SK-N-SH treated with all-trans-retinoic acid at 6 μM for 48 hours (cell line): ENCODE measurements at regions not wholly inside any gene's neighbourhood (a gene's known extent, or its start where the extent isn't known, plus 50 kb on each side); places are given as distances from the start of the nearest gene placed in this dataset.

Experiments
- ATAC-seq: fragments of 200-7000 bp; cut with Tn5 transposase; 3 replicates; pipeline ENCODE4 v1.9.1; 2020; ENCODE audit warnings: mild to moderate bottlenecking, moderate library complexity
- ARNTL ChIP-seq: fragments of 450-650 bp; formaldehyde crosslinking; IDR thresholded peaks from 2 replicates; pipeline ENCODE4 v1.5.0; 2020; ENCODE audit warnings: low read depth, mild to moderate bottlenecking, moderate library complexity, borderline replicate concordance
- BACH2 ChIP-seq: fragments of 250-450 bp; sonication (Bioruptor Pico); IDR thresholded peaks from 2 replicates; pipeline ENCODE4 v1.9.0; 2021; ENCODE audit warnings: mild to moderate bottlenecking, borderline replicate concordance
- CSDC2 ChIP-seq: fragments of 250-450 bp; sonication (Bioruptor Pico); IDR thresholded peaks from 2 replicates; pipeline ENCODE4 v1.5.0; 2020; ENCODE audit warnings: mild to moderate bottlenecking, moderate library complexity
- CSRNP3 ChIP-seq: fragments of 250-450 bp; sonication (Bioruptor Pico); IDR thresholded peaks from 2 replicates; pipeline ENCODE4 v1.5.1; 2021; ENCODE audit warnings: mild to moderate bottlenecking, moderate library complexity
- ESRRG ChIP-seq: fragments of 250-450 bp; sonication (Bioruptor Pico); IDR thresholded peaks from 2 replicates; pipeline ENCODE4 v1.6.1; 2021; ENCODE audit warnings: mild to moderate bottlenecking
- GLIS3 ChIP-seq: fragments of 250-450 bp; sonication (Bioruptor Pico); IDR thresholded peaks from 2 replicates; pipeline ENCODE4 v1.5.0; 2020; ENCODE audit warnings: mild to moderate bottlenecking, moderate library complexity
- ISL1 ChIP-seq: fragments of 250-450 bp; sonication (Bioruptor Pico); IDR thresholded peaks from 2 replicates; pipeline ENCODE4 v2.1.2; 2022; ENCODE audit warnings: mild to moderate bottlenecking, moderate library complexity
- OSR1 ChIP-seq: fragments of 250-450 bp; sonication (Bioruptor Pico); IDR thresholded peaks from 2 replicates; pipeline ENCODE4 v1.8.0; 2022; ENCODE audit warnings: moderate library complexity, mild to moderate bottlenecking, inconsistent platforms
- POU6F1 ChIP-seq: fragments of 250-450 bp; sonication (Bioruptor Pico); IDR thresholded peaks from 2 replicates; pipeline ENCODE4 v1.8.0; 2021; ENCODE audit warnings: low read depth, mild to moderate bottlenecking, moderate library complexity, borderline replicate concordance
- PPARA ChIP-seq: fragments of 250-450 bp; sonication (Bioruptor Pico); IDR thresholded peaks from 2 replicates; pipeline ENCODE4 v1.5.0; 2020; ENCODE audit warnings: mild to moderate bottlenecking, borderline replicate concordance
- RARB ChIP-seq: fragments of 250-450 bp; sonication (Bioruptor Pico); IDR thresholded peaks from 2 replicates; pipeline ENCODE4 v1.8.0; 2021; ENCODE audit warnings: mild to moderate bottlenecking, moderate library complexity
- SNAI2 ChIP-seq: fragments of 250-450 bp; sonication (Bioruptor Pico); IDR thresholded peaks from 2 replicates; pipeline ENCODE4 v1.5.0; 2020; ENCODE audit warnings: mild to moderate bottlenecking, moderate library complexity
- TCF4 ChIP-seq: fragments of 250-450 bp; sonication (Bioruptor Pico); IDR thresholded peaks from 2 replicates; pipeline ENCODE4 v1.8.0; 2021; ENCODE audit warnings: mild to moderate bottlenecking, moderate library complexity, borderline replicate concordance
- ZC3H10 ChIP-seq: fragments of 250-450 bp; sonication (Bioruptor Pico); IDR thresholded peaks from 2 replicates; pipeline ENCODE4 v1.5.1; 2021; ENCODE audit warnings: mild to moderate bottlenecking, moderate library complexity
- ZFP3 ChIP-seq: fragments of 250-450 bp; sonication (Bioruptor Pico); IDR thresholded peaks from 2 replicates; pipeline ENCODE4 v1.5.0; 2020; ENCODE audit warnings: mild to moderate bottlenecking, moderate library complexity
- ZNF565 ChIP-seq: fragments of 450-650 bp; formaldehyde crosslinking; conservative IDR thresholded peaks from 2 replicates; pipeline ENCODE4 v1.5.0; 2020; ENCODE audit warnings: low read depth, mild to moderate bottlenecking, moderate library complexity
- ZNF8 ChIP-seq: fragments of 450-650 bp; formaldehyde crosslinking; IDR thresholded peaks from 2 replicates; pipeline ENCODE4 v1.5.0; 2020; ENCODE audit warnings: mild to moderate bottlenecking, moderate library complexity
- TF ChIP-seq, protein P1 (sequence below): fragments of 250-450 bp; sonication (Bioruptor Pico); IDR thresholded peaks from 2 replicates; pipeline ENCODE4 v1.5.1; 2020; ENCODE audit warnings: low read depth, mild to moderate bottlenecking, moderate library complexity
- TF ChIP-seq, protein P2 (sequence below): fragments of 250-450 bp; sonication (Bioruptor Pico); IDR thresholded peaks from 2 replicates; pipeline ENCODE4 v1.8.0; 2020; ENCODE audit warnings: mild to moderate bottlenecking, moderate library complexity, borderline replicate concordance
- TF ChIP-seq, protein P3 (sequence below): fragments of 250-450 bp; sonication (Bioruptor Pico); IDR thresholded peaks from 2 replicates; pipeline ENCODE4 v1.5.0; 2020; ENCODE audit warnings: mild to moderate bottlenecking, moderate library complexity

DNA sequence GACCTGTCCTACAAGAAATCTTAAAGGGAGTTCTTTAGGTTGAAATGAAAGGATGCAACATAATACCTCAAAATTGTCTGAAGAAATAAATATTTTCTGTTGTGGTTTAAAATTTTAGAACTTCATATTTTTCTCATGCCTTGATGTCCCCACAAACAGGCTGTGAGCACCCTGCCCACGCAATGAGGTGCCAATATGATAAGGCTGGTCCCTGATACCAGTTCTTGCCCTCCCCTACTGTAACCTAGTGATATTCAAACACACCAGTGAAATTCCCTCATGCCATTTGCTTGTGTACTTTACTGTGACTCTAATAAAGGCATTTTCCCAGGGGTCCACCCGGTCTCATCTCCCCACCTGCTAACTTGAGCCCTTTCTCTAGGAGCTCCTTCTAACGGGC lies 67.3 kb upstream of the SIRPG start (continued):
- TF ChIP-seq, protein P1, sequence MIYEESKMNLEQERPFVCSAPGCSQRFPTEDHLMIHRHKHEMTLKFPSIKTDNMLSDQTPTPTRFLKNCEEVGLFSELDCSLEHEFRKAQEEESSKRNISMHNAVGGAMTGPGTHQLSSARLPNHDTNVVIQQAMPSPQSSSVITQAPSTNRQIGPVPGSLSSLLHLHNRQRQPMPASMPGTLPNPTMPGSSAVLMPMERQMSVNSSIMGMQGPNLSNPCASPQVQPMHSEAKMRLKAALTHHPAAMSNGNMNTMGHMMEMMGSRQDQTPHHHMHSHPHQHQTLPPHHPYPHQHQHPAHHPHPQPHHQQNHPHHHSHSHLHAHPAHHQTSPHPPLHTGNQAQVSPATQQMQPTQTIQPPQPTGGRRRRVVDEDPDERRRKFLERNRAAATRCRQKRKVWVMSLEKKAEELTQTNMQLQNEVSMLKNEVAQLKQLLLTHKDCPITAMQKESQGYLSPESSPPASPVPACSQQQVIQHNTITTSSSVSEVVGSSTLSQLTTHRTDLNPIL = no peak
- TF ChIP-seq, protein P2, sequence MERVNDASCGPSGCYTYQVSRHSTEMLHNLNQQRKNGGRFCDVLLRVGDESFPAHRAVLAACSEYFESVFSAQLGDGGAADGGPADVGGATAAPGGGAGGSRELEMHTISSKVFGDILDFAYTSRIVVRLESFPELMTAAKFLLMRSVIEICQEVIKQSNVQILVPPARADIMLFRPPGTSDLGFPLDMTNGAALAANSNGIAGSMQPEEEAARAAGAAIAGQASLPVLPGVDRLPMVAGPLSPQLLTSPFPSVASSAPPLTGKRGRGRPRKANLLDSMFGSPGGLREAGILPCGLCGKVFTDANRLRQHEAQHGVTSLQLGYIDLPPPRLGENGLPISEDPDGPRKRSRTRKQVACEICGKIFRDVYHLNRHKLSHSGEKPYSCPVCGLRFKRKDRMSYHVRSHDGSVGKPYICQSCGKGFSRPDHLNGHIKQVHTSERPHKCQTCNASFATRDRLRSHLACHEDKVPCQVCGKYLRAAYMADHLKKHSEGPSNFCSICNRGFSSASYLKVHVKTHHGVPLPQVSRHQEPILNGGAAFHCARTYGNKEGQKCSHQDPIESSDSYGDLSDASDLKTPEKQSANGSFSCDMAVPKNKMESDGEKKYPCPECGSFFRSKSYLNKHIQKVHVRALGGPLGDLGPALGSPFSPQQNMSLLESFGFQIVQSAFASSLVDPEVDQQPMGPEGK (CRISPR knock-in tag) = no peak
- no peak for TF ChIP-seq ISL1 (CRISPR knock-in tag)
- TF ChIP-seq BACH2 = no peak
- TF ChIP-seq ZFP3 (CRISPR knock-in tag) = no peak
- no peak for TF ChIP-seq ARNTL
- no peak for TF ChIP-seq OSR1 (CRISPR knock-in tag)
- TF ChIP-seq TCF4 (CRISPR knock-in tag) = no peak
- no peak for TF ChIP-seq ZNF8
- TF ChIP-seq CSDC2 (CRISPR knock-in tag) = no peak
- no peak for TF ChIP-seq ZC3H10

DNA sequence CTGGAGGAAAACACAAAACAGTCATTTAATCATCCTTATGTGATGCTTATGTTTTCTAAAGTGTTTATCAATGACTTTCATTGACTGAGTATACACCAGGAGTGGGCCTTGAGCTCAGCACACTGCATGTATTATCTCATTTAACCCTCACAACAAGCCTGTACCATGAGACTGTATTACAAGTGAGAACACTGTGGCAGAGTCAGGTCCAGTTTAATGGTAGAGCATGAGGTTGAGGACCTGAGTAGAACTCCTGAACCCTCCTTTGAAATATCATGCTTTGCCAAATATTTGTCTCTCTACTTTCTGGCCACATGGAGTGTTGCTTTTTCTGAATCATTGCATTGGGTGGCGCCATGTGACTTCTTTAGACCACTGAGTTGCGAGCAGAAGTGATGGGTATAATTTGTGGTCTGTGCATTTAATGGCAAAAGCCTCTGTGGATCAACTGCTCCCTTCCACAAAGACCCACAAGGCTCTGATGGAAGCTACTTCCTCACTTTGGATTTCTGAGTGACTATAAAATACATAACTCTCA lies 65.0 kb upstream of the SIRPG start:
- TF ChIP-seq ZNF565 (CRISPR knock-in tag) (no peak), PPARA (no peak), ZFP3 (CRISPR knock-in tag) (no peak), BACH2 (no peak), ESRRG (CRISPR knock-in tag) (no peak), RARB (no peak), ISL1 (CRISPR knock-in tag) (no peak), ZC3H10 (no peak), CSRNP3 (no peak)
- TF ChIP-seq, protein P1 = no peak
- TF ChIP-seq, protein P3, sequence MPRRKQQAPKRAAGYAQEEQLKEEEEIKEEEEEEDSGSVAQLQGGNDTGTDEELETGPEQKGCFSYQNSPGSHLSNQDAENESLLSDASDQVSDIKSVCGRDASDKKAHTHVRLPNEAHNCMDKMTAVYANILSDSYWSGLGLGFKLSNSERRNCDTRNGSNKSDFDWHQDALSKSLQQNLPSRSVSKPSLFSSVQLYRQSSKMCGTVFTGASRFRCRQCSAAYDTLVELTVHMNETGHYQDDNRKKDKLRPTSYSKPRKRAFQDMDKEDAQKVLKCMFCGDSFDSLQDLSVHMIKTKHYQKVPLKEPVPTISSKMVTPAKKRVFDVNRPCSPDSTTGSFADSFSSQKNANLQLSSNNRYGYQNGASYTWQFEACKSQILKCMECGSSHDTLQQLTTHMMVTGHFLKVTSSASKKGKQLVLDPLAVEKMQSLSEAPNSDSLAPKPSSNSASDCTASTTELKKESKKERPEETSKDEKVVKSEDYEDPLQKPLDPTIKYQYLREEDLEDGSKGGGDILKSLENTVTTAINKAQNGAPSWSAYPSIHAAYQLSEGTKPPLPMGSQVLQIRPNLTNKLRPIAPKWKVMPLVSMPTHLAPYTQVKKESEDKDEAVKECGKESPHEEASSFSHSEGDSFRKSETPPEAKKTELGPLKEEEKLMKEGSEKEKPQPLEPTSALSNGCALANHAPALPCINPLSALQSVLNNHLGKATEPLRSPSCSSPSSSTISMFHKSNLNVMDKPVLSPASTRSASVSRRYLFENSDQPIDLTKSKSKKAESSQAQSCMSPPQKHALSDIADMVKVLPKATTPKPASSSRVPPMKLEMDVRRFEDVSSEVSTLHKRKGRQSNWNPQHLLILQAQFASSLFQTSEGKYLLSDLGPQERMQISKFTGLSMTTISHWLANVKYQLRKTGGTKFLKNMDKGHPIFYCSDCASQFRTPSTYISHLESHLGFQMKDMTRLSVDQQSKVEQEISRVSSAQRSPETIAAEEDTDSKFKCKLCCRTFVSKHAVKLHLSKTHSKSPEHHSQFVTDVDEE (CRISPR knock-in tag) = no peak
- no peak for ATAC-seq

- ATAC-seq = no peak
- TF ChIP-seq ZNF8 (no peak), SNAI2 (no peak), POU6F1 (no peak), ESRRG (CRISPR knock-in tag) (no peak), RARB (no peak), ZNF565 (CRISPR knock-in tag) (no peak), BACH2 (no peak), ZFP3 (CRISPR knock-in tag) (no peak), ZC3H10 (no peak), CSDC2 (CRISPR knock-in tag) (no peak), GLIS3 (CRISPR knock-in tag) (no peak), PPARA (no peak)
- TF ChIP-seq, protein P3 (CRISPR knock-in tag) = no peak
- TF ChIP-seq, protein P1 = no peak
Measured at GRCh38 chr20:1721687-1722512, 64.3 kb upstream of the SIRPG start.
